HG03432 (cell line): ENCODE measurements at regions not wholly inside any gene's neighbourhood (a gene's known extent, or its start where the extent isn't known, plus 50 kb on each side); places are given as distances from the start of the nearest gene placed in this dataset.

ENCODE experiments used
- ATAC-seq: cut with Tn5 transposase; IDR thresholded peaks from one replicate; pipeline ENCODE4 v1.9.1; 2021; ENCODE audit warnings: mild to moderate bottlenecking, moderate library complexity; ENCODE audit not compliant: unreplicated experiment

GRCh38 chr5:143511736-143512135 is 108.2 kb upstream of the NR3C1 start:
- no peak for ATAC-seq

DNA sequence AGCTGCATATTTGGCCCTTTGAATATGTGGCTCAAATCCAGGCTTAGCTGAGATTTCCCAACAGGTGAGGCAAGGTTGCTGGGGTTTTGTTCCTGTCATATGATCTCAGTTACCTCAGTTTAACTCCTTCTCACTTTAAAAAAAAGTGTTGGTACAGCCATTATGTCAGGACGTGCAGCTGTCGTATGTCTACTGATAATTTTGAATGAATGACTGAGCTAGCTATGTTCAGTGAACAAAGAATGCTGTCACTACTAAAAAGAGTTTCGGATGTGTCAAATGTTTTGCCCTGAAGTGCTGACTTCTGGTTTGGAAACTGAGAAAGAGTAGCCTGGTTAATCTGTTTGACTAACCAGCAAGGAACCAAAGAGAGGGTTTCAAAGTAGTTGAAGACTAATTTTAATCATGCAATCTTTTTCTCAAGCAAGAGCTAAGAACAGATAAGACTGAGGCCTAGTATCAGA is 106.3 kb upstream of the NR3C1 start:
- peak; percentile 93 for ATAC-seq

- ATAC-seq = no peak
These were observed 103.5 kb upstream of the NR3C1 start for GRCh38 chr5:143506836-143507552.

DNA sequence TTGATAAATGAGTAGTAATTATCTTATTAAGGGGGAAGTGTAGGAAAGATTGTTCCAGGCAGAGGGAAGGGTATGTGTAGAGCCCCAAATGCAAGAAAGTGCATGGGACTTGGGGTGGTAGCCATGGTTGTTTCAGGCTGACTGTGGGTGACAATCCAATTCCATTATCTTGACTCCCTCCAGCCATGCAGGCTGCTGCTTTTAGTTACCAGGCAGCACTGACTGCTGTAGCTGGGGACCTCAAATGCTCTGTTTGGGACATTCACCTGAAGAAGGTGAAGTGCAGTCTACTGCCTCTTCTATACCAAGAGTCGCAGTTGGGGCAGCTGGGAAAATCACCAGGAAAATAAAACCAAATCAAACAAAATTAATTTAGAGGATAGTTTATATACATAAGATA is 102.4 kb upstream of the NR3C1 start:
- ATAC-seq = no peak

DNA sequence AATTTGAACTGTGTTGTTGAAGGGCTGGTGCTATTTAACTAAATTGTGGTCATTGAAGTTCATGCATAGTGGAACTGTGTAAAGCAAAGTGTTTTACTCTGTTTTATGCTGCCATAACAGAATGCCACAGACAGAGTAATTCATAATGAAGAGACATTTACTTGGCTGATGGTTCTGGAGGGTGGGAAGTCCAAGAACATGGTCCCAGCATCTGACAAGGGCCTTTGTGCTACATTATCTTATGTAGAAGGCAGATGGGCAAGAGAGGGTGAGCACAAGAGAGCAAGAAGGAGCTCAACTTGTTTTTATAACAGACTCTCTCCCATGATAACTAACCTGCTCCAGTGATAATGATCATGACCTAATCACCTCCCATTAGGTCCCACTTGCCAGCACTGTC is 101.9 kb upstream of the NR3C1 start:
- ATAC-seq = no peak

- ATAC-seq = no peak
These were observed 98.0 kb upstream of the NR3C1 start for GRCh38 chr5:143501310-143502044.

DNA sequence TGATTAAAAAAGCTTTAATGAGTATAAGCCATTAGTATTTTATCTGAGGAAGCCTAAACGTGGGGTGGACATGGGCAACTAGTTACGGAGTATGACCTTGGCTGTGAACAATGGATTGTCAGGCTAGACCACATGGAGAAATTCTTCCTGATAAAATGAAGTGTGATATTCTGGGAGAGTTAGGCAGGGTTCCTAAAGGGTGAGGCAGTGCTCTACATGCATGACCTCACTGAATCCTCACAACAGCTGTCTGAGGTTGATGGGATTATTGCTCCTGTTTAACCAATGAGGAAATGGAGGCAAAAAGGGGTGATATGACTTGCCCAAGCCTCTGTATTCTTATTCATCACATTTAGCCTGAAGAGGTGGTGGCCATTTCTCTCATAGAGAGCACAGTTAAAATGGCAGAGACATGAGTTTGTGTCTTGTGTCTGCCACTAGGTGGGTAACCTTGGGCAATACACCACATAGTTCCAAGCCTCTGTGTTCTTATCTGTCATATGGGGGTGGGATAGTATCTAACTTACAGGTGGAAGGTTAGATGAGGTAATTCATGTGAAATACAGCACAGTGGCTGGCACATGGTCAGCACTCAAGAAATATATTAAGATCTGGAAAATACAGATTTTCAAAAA is 96.1 kb upstream of the NR3C1 start:
- ATAC-seq = no peak

- no peak for ATAC-seq
These were observed 95.3 kb upstream of the NR3C1 start for GRCh38 chr5:143498821-143499220.

DNA sequence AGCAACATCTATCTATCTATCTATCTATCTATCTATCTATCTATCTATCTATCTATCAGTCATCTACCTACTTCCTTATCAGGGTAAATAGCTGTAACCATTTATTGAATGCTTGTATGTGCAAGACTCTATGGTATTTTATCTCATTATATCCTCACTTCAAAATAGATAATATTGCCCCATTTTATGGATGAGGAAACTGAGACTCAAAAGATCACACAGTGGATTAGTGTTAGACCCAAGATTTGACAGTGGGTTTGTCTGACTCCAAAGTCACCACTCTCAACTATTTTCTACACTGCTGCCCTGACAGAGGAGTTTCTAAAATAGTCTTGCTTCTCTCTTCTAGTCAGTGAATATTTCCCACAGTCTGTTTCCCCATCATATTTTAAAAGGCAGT is 94.3 kb upstream of the NR3C1 start:
- ATAC-seq = no peak

DNA sequence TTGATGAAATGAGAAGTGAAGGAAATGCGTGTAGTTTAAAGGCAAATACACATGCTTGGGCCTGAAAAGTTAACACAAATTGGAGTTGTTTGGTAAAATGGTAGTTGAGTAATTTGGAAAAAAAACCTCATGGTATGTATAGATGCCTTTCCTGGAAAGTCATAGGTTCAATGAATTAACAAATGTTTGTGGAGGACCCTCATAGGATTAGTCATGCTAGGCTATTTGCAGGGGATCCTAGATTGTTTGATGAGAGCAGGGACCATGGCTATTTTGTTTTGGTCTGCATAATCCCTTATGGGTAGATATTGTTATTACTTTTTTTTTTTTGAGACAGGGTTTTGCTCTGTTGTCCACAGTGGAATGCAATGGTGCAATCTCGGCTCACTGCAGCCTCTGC is 93.5 kb upstream of the NR3C1 start:
- no peak for ATAC-seq

GRCh38 chr5:143495821-143496275 is 92.4 kb upstream of the NR3C1 start:
- ATAC-seq = no peak

GRCh38 chr5:143495110-143495509 is 91.6 kb upstream of the NR3C1 start:
- no peak for ATAC-seq

GRCh38 chr5:143494595-143494994 is 91.1 kb upstream of the NR3C1 start:
- no peak for ATAC-seq

DNA sequence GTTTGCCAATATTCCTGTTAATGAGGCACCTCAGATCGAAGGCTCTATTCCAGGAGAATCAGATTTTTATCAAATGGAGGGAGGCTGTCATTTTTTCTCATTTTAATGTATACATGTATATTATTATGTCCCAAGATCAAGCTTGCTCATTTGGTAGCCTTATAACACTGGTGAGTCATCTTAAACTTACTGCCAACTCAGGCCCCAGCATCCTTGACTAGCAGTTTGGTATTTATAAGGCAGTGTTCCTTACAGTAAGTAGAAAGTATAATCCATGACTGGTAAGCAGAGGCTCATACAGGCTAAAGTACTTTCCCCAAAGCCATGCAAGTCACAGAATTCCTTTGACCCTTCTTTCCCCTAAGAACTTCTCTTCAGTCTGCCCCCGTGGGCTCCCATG is 90.7 kb upstream of the NR3C1 start:
- ATAC-seq = no peak

DNA sequence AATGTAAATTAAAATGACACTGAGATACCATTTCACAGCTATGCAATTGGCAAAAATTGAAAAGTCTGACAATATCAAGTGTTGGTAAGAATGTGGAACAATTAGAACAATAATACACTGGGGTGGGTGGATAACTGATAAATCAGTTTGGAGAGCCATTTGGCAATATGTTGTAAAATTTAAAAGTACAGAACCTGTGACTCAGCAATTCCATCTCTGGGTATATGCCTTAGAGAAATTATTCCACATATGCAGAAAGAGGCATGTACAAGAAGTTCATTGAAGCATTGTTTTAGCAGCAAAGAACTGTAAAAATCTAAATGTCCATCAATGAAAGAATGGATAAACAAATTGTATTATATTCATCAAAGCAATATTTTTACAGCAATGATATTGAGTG is 89.3 kb upstream of the NR3C1 start:
- ATAC-seq = no peak

DNA sequence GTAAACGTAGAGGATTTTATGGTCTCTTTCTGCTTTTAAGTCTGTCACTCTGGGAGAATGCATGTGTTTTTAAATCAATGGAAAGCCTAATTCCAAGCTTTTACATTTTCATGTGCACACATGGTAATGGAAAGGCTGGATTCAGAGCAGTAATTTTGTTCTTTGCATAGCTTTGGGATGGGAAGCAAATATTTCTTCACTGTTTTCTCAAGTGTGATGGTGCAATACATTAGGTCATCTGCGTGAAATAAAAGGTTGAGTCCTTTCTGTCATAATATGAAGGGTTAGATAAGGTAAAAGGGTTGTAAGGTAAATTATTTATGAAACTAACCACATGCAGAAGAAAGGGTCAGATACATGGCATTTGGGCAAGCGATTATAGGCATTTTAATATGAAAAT is 88.2 kb upstream of the NR3C1 start:
- no peak for ATAC-seq

- ATAC-seq = no peak
These were observed 84.9 kb upstream of the NR3C1 start for GRCh38 chr5:143488381-143488780.

- ATAC-seq = no peak
These were observed 81.1 kb upstream of the NR3C1 start for GRCh38 chr5:143484601-143485000.

DNA sequence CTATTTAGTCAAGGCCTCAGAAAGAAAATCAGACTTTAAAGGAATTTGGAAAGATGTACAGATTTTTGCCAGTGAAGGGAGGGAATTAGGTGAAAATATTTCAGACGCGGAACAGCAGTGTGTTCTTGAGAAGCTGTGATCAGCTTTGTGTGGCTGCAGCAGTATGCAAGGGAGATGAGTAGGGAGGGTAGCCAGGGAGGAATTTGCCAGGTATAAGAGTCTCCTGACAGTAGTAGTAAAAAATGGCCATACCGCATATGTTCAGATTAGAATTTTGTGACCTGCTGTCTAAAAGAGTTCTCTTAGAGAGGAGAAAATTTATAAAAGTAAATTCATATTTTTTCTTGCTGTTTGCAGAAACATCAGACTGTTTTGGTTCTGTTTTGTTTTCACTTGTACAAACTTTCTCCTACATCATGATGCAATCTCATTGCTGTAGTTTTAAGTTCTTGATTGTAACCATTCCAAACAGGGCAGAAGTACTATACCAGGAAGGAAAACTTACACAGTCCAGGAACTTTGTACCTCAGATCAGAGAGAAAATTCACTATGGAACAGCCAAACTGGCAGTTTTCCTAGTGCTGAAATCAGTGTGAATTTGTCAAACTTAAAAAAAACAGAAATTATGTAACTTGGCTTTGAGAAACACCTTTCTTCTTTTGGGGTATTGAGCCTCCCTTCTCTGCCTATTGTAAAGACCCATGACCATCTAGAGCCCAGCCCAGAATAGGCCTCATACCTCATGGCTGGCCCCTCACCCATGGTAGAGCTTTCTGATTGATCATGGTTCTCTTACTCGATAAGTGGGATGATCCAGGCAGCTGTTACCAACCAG is 78.4 kb upstream of the NR3C1 start:
- no peak for ATAC-seq

DNA sequence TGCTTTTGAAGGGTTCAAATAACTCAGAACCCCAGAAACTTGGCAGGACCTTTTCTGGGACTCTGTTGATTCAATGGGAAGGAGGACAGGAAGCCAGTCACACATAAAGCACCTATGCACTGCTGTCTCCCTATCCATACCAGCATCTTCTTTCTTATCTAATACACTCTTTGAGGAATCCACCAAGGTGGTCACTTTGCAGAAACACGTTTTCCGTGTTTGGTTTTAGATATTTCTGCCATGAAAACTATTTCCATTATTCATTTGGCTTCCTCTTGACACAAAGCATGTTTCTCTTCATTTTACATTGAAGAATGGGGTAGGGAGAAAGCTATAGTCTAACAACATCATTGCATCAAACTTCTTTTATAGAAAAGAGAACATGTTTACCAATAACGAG is 76.5 kb upstream of the NR3C1 start:
- no peak for ATAC-seq

GRCh38 chr5:143479394-143479793 is 75.9 kb upstream of the NR3C1 start:
- no peak for ATAC-seq
